Posterior cingulate gyrus (tissue), 11 donors: ENCODE measurements at regions not wholly inside any gene's neighbourhood (a gene's known extent, or its start where the extent isn't known, plus 50 kb on each side); places are given as distances from the start of the nearest gene placed in this dataset.

Experiments
- DNase-seq, 10 donors: peaks; one replicate each; pipeline versions ENCODE4 v3.0.0 to v3.0.0-alpha.2; 2020 to 2021; ENCODE audit warnings: mixed read lengths in 3 of 10
- intact Hi-C: fragments of 100-400 bp; cut with DNase I; formaldehyde crosslinking; loops from one replicate; pipeline ENCODE4 v1.15.1; 2023

DNA sequence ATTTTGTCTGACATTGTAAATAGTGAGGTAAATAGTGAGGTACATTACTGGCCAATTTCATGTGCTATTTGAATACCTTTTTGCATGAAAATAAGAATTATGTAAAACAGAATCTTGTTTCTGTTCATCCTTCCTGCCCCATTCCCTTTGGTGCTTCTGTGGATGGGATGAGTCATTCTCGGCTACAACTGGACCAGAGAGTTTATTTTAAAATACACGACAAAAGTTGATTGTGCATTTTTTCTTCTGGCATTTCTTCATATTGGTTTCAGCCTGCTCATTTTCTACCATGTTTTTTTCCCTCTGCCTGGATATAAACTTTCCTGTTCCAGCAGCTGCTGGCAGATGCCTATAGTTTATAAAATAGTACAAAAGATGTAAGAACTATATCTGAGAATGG lies 107.5 kb downstream of the CYSLTR2 start:
- no peak for DNase-seq
- intact Hi-C loops: no loop called here

DNA sequence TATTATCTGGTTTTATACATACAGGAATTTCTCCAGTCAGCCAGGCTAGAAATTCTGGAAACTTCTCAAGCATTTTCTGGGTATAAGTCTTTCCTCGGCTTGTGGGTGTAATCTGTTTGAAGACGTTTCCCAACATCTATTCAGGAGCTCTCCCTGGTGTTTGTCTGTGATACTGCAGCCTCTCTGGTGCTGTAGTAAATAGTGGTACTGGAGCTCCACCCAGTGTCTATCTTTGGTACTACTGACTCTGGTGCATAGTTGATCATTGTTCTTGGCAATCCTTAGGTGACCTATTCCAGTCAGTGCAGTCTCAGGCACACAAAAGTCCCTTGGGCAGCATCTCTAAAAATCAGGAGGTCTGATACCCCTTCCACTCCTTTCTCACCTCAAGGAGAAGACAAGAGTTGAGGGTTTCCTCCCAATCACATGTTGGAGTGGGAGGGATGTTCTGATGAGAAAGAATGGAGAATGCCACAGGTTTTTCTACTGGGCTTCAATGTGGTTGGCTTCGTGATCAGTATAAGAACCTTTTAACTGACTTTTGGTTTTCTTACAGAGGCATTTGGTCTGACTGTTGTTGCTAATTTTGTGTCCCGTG lies 115.5 kb downstream of the CYSLTR2 start:
- intact Hi-C loops: loop anchor here (1.0 to 2.0 kb wide), 2 partner anchors 174 to 434 kb away; no protein-coding TSS in a partner anchor

DNA sequence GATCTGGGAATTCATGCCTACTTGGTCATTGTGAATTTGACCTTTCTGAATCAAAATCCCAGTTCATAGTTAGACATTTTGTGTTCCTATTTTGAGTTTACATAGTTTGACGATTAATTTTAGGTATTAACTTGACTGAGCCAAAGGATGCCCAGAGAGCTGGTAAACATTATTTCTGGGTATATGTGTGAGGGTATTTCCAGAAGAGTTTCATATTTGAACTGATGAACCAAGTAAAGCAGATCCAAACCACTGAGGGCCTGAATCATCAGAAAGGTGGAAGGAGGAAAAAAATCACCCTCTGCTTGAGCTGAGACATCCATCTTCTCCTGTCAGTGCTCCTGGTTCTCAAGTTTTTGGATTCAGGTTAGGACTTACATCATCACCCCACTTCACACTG lies 116.6 kb downstream of the CYSLTR2 start:
- no peak for DNase-seq
- intact Hi-C loops: no loop called here

More for the DNA sequence above, 115.5 kb downstream of the CYSLTR2 start:
- DNase-seq: peak in 4 of 10 donors; percentile 23 to 72 (median 56)

DNA sequence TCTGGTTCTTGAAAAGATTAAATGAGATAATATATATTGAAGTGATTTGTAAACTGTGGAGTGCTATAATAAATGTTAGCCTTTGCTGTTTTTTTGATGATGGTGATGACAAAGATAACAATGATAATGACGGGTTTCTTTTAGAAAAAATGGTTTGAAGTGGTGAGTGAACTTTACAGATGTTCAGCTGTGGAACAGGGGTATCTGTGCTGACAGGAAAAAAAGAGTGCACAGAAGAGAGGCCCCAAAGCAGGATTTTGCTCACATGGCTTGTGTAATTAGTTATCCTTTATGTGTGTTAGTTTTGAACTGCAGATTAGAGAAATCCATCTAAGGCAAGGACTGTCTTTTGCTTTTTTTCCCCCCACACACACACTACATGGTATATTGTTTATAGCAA lies 119.2 kb downstream of the CYSLTR2 start:
- intact Hi-C loops: no loop called here
- DNase-seq: no peak

DNA sequence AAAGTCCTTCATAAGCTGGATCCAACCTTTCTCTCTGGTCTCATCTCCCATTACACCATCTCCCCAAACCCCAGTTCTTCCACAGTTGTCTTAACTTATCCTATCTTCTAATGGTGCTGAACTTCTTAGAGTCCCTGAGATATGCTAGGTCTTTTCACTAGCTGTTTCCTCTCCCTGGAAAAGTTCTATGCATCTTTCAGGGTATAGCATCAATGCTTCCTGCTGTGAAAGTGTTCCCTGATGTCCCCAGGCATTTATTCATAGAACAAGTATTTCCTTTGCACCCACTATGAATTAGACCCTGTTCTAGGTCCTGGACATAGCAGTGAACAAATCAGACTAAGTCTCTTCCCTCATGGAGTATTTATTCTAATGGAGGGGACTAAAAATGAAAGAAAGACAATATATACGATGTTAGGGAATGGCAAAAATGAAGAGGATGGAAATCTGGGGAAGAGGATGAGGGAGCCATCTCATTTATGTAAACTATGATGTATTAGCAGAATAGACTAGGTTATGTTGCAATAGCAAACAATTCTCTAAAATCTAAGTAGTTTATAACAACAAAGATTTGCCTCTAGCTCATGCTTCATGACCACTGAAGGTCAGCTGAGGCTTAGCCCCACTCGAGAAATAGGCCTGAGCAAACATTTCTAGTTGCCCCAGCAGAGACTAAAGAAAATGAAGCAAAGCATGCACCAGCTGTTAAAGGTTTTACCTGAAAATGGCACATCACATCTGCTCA lies 120.0 kb downstream of the CYSLTR2 start:
- intact Hi-C loops: no loop called here
- DNase-seq: no peak

DNA sequence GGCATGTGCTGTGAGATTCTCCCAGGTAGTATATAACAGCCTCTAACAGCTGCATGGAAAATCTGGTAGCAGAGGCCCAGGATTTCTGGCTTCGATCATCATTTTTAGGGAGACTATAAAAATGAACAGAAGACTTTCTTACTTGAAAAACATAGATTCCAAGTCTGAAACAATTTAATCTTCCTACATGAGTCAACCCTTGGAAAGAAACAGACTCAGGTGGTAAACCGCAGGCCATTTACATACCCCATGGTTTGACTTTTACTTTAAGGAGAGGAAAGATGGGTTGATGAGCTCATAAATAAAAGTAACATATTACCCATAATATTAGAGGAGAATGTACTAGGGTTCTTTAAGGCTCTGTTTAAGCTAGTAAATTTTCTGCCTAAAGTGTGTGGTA lies 121.6 kb downstream of the CYSLTR2 start:
- intact Hi-C loops: no loop called here
- no peak for DNase-seq

DNA sequence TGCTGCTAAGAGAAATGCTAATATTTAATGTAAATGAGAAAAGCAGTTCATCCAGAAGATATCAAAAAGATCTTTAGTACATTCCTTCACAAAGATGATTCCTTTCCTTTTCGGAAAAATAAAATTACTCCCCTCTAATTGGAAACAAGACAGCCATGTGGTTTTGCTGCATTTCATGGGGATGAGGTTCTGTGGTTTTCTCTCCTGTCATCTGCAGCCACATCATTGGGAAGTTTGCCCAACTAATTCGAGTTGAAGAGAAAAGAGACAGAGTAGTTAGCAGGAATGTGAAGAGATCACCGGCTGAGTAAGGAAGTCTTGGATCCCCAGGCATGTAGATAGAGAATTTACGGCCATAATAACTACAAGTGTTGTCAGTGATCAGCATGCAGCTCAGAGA lies 122.1 kb downstream of the CYSLTR2 start:
- intact Hi-C loops: no loop called here
- DNase-seq: no peak

DNA sequence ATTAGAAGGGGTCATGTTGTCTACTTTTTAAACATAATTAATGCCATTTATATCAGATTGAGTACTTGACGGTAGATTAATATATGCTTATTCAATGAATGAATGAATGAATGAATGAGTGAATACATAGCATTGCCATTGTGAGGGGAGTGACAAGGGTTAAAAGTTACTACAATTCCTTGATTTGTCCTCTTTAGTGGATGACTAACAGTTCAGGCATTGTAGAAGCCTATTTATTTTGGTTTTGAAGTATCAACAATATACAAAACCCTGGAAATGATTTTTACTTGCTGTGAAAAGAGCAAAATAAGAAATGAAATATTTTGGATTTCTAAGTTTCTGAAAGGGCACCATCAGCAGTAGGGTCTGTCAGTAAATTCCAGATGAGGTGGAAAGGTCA lies 122.7 kb downstream of the CYSLTR2 start:
- intact Hi-C loops: no loop called here
- no peak for DNase-seq

DNA sequence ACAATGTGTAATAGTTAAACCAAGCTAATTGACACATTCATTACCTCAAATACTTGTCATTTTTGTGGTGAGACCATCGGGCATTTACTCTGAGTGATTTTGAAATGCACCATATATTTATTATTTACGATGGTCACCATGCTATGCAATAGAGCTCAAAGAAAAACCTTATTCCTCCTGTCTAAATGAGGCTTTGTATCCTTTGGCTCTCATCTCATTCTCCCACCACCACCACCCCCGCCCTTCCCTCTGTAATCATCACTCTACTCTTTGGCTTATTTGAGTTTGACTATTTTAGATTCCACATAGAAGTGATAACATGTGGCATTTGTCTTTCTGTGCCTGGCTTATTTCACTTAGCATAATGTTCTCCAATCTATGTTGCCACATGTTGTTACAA lies 124.9 kb downstream of the CYSLTR2 start:
- no peak for DNase-seq
- intact Hi-C loops: no loop called here

DNA sequence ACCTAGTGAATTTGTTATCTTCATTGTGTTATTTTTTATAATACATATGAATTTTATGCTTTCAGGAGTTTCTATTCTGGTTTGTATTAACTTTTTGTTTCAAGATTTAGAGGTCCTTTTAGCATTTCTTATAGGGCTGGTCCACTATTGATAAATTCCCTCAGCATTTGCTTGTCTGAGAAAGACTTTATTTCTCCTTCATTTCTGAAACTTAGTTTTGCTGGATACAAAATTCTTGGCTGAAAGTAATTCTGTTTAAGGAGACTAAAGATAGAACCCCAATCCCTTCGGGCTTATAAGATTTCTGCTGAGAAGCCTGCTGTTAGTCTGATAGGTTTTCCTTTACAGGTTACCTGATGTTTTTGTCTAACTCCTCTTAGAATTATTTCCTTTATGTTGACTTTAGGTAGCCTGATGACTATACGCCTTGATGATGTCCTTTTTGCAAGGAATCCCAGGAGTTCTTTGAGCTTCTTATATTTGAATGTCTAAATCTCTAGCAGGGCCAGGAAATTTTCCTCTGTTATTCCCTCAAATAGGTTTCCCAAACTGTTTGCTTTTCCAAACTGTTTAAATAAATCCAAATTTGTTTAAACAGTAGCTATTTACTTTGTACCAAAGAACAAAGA lies 127.1 kb downstream of the CYSLTR2 start:
- intact Hi-C loops: no loop called here
- no peak for DNase-seq

DNA sequence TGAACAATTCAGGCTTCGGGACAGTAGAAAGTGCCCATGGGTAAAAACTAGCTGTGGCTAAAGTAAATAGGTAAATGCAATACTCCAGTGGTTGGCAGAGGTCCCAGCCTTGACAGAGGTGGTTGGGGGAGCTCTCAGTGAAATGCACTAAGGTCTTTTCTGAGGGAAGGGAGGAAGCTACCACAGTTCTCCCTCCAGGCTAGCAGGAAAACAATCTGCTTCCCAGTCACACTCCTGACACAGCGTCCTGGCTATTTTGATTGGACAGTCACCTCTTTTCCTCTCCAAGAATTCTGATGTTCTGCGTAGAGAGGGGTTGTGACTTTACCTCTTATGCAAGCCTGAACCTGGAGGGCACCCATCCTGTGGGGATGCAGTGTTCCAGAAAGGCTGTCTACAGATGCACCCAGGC lies 128.7 kb downstream of the CYSLTR2 start:
- intact Hi-C loops: no loop called here
- DNase-seq: no peak

DNA sequence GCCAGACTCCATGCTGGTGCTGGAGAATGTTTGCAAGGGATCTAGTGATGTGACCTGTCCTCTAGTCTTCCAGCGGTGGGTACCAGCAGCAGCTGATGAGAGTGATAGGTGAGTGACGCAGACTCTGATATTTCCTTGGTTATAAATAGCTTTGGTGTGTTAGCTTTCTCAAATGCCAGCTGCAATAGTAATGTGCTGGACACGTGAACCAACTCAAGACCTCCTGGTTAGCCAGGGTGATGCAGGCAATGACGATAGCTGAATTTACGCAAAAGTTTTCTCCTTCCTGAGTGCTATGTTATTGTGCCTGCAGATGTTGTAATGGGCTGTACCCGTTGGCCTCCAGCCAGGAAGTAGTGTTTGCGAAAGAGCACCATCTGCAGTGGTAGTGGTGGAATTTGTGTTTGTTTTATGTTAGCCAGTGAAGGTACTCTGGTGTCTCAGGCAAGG lies 129.5 kb downstream of the CYSLTR2 start:
- DNase-seq: peak in 1 of 10 donors; percentile 80
- intact Hi-C loops: no loop called here

DNA sequence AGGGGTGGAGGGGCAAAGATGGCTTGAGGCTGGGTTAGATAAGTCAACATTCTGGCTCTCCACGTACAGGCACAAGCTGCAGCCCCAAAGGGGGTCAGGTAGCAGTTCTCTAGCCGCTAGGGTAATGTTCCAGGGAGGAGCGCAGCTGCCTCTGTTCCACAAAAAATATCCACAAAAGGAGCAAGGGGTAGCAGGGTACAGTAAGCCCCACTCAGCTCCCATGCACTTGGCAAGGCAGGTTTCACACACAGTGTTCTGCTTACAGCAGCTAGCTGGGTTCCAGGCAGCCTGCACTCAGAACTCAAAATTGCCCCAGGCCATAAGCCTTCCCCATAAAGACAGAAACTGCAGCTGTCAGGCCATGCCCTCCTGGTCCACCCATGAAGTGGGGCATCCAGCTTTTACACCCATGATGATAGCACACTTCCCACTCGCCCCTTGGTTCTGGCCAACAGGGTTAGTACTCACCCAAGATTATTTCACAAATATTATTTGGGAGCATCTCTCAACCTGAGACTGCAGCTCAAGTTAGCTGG lies 130.0 kb downstream of the CYSLTR2 start:
- intact Hi-C loops: no loop called here
- peak in 1 of 10 donors; percentile 66 for DNase-seq

DNA sequence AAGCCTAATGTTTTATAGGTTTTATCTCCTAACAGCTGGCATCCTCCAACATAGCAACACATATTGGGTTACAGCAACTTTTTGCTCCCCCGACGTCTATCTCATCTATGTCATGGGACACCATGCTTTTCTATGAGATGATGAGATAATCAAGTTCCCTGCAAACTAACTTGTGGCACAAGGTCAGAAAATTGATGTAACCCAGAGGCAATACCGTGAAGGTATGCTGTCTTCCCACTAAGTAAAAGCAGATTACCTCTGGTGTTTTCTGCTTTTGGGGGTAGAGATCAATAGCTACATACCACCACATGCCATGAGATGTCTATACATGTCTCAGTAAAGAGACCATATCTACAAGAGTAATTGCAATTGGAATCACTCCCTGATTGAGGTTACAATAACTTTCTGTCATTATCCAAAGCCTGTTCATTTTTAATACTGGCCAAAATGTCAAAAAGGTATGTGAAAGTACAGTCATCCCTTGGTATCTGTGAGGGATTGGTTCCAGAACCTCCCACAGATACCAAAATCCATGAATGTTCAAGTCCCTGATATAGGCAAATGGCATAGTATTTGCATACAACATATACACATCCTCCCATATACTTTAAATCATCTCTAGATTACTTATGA lies 131.3 kb downstream of the CYSLTR2 start:
- intact Hi-C loops: no loop called here
- no peak for DNase-seq

DNA sequence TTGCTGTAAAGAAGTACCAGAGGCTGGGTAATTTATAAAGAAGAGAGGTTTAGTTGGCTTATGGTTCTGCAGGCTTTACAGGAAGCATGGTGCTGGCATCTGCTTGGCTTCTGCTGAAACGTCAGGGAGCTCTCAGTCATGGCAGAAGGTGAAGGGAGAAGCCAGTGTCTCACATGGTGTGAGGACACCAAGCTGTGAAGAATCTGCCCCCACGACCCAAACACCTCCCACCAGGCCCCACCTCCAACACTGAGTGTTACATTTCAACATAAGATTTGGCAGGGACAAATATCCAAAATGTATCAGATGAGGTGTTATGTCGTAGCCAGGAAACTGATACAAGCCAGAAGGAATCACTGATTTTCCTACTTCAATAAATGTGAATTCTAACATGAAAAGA lies 136.5 kb downstream of the CYSLTR2 start:
- intact Hi-C loops: no loop called here
- peak in 5 of 10 donors; percentile 33 to 87 (median 74) for DNase-seq

DNA sequence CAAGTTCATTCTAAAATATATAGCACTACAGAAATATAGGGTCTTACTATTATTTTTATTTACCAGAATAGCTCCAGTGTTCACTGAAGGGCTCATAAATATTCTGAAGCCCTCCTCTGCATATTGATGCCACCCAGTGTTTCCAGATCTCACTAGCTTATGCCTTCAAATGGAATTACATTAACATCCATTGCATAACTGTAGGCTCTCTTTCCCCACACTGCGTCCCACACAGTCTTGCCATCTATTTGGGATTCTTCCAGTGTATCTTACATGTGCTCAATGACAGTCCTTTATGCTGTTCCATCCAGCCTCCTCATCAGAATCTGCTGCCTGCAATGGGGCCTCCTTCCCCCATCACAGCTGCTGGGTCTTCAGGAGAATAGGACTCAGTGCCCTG lies 137.2 kb downstream of the CYSLTR2 start:
- intact Hi-C loops: no loop called here
- peak in 2 of 10 donors; percentile 28 to 82 for DNase-seq

DNA sequence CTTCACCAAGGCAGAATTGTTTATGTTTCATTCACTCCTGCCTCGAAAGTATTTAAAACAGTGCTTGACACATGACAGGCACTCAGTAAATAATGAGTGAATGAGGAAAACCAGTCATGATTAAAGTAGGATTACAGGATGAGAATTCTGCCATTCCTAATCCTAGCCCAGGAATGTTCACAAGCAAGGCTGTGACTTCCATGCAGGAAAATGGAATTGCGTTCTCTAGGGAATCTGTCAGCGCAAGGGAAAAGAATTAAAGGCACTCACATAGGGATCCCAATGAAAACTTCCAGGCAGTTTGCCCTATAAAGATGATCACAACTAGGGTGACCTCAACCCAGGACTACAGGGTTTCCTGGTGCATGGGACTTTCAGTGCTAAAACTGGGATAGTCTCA lies 143.4 kb downstream of the CYSLTR2 start:
- intact Hi-C loops: no loop called here
- DNase-seq: no peak

DNA sequence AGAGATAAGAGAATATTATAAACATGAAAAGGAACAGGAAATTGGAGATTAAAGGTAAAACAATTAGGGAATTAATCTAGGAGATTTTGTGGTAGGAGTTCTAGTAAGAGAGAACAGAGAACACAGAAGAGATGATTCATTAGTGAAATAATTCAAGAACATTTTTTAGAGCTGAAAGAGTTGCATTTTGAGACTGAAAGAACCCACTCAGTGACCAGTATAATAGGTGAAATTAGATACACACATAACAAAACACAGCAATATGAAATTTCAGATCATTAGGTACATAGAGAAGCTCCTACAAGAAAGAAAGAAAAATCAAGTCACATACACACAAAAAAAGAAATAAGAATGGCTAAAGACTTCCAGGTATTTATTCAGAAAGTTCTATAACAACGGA lies 144.0 kb downstream of the CYSLTR2 start:
- intact Hi-C loops: no loop called here
- no peak for DNase-seq

DNA sequence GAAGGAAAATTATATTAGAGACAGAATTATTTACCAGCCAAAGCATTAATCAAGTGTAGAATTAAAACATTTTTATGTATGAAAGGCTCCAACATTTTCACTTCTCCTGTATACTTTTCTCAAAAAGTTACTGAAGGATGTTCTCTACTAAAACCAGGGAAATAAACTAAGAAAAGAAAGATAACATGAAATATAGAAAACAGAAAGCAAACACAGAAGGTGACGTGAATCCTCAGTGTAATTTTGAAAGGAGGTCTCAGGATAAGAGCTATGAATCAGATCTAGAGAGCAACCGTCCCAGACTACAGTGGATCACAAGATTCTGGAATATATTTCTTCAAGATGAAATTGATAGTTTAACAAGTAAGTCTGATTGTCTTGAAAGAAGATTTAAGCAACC lies 144.5 kb downstream of the CYSLTR2 start:
- no peak for DNase-seq
- intact Hi-C loops: no loop called here

DNA sequence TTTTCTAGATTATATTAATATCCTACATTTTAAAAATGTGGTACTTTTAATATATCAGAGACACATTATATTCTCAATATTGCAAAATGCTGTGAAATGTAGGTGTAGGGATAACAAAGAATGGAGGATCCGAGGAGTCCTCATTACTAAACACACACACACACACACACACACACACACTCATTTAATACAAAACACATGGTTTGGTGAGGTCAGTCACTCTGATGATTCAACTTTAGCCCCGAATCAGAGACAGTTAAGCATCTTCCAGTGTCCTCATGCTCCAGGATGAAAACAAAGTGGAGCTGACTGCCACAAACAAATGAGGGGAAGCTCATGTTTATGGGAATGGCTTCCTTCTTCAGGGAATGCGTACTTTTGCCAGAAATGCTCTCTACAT lies 147.5 kb downstream of the CYSLTR2 start:
- no peak for DNase-seq
- intact Hi-C loops: no loop called here
